BE2C (cell line): ENCODE measurements at regions not wholly inside any gene's neighbourhood (a gene's known extent, or its start where the extent isn't known, plus 50 kb on each side); places are given as distances from the start of the nearest gene placed in this dataset.

Experiments
- DNase-seq: peaks from one replicate; pipeline ENCODE4 v3.0.0-alpha.2; 2020
- H3K27me3 ChIP-seq: fragments of 250-450 bp; sonication (Bioruptor Pico); 2 replicates; pipeline ENCODE4 v1.5.1; 2020; ENCODE audit warnings: mild to moderate bottlenecking
- H3K36me3 ChIP-seq: fragments of 250-450 bp; sonication (Bioruptor Pico); 2 replicates; pipeline ENCODE4 v1.5.1; 2020; ENCODE audit warnings: mild to moderate bottlenecking
- H3K4me1 ChIP-seq: fragments of 250-450 bp; sonication (Bioruptor Pico); 2 replicates; pipeline ENCODE4 v1.5.1; 2020
- H3K4me3 ChIP-seq: 2 replicates; pipeline ENCODE4 v1.5.1; 2011; ENCODE audit warnings: low read depth, low read length
- H3K9me3 ChIP-seq: fragments of 250-450 bp; sonication (Bioruptor Pico); 2 replicates; pipeline ENCODE4 v1.5.1; 2020
- TF ChIP-seq, protein P1 (sequence below): IDR thresholded peaks from 2 replicates; pipeline ENCODE4 v1.5.1; 2012; ENCODE audit warnings: mild to moderate bottlenecking, low read depth, low read length

DNA sequence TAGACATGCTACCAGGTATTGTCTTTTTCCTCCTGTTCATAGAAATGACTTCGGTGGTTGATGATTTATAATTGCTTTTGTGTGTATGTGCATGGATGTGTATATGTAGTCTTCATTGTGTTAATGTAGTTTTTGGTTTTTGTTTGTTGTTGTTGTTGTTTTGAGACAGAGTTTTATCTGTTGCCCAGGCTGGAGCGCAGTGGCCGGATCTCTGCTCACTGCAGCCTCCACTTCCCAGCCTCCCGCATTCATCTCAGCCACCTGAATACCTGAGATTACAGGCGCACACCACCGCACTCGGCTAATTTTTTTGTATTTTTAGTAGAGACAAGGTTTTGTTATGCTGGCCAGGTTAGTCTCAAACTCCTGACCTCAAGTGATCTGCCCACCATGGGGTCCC lies 75.2 kb downstream of the HFE start:
- no peak for DNase-seq
- H3K4me3 ChIP-seq = no peak overlapping the region
- H3K9me3 ChIP-seq = no peaks in the 10 kb centered on the region
- TF ChIP-seq, protein P1, sequence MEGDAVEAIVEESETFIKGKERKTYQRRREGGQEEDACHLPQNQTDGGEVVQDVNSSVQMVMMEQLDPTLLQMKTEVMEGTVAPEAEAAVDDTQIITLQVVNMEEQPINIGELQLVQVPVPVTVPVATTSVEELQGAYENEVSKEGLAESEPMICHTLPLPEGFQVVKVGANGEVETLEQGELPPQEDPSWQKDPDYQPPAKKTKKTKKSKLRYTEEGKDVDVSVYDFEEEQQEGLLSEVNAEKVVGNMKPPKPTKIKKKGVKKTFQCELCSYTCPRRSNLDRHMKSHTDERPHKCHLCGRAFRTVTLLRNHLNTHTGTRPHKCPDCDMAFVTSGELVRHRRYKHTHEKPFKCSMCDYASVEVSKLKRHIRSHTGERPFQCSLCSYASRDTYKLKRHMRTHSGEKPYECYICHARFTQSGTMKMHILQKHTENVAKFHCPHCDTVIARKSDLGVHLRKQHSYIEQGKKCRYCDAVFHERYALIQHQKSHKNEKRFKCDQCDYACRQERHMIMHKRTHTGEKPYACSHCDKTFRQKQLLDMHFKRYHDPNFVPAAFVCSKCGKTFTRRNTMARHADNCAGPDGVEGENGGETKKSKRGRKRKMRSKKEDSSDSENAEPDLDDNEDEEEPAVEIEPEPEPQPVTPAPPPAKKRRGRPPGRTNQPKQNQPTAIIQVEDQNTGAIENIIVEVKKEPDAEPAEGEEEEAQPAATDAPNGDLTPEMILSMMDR = no peak
- no peaks in the 10 kb centered on the region; the same call in 1 of the 2 replicates for H3K36me3 ChIP-seq
- no peaks in the 10 kb centered on the region for H3K4me1 ChIP-seq
- no peaks in the 10 kb centered on the region for H3K27me3 ChIP-seq

DNA sequence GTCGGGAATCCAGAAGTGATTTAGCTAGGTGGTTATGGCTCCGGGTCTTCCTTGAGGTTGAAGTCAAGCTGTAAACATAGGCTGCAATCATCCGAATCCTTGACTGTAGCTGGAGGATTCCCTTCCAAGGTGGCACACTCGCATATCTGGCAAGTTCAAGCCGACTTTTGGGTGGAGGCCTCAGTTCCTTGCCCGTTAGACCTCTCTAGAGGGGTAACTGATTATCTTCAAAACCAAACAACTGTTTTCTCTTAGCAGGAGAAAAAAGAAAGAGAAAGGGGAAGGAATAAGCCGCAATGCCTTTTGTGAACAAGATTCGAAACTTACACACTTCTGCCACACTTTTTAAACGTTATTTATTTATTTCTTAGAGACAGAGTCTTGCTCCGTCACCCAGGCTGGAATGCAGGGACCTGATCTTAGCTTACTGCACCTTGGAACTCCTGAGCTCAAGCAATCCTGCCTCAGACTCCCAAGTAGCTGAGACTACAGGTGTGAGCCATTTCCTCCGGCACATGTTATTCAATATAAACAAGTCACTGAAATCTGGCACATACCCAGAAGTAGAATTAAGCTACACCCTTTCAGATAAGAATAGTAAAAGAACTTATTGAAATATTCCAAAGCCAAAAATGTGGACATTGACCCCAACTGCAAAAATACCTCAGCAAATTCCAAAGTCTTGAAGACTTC lies 76.3 kb downstream of the HFE start:
- Histone ChIP-seq H3K27me3 (no peaks in the 10 kb centered on the region), H3K9me3 (no peaks in the 10 kb centered on the region), H3K4me1 (no peaks in the 10 kb centered on the region), H3K4me3 (no peak overlapping the region), H3K36me3 (no peaks in the 10 kb centered on the region; the same call in 1 of the 2 replicates)
- DNase-seq = no peak
- TF ChIP-seq, protein P1 = no peak

DNA sequence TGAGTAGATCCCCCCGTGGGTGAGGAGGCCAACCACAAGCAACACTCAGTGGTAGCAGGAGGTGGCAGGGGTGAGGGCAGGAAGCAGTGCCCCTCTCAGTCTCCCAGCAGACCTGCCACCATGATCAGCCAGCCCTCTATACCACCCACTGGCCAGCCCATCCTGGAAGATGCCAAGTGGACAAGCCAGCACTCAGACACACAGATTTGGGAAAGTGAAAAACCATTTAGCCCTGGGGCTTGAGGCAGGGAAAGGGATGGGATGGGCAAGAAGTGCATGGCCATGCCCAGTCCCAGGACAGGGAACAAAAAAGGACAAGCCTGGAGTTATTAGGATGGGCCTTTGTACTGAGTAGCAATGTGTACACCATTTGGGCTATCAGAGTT lies 76.9 kb downstream of the HFE start:
- DNase-seq = no peak
- Histone ChIP-seq H3K4me1 (no peaks in the 10 kb centered on the region), H3K9me3 (no peaks in the 10 kb centered on the region), H3K27me3 (no peaks in the 10 kb centered on the region), H3K36me3 (no peaks in the 10 kb centered on the region; the same call in 1 of the 2 replicates), H3K4me3 (no peak overlapping the region)
- TF ChIP-seq, protein P1 = no peak

DNA sequence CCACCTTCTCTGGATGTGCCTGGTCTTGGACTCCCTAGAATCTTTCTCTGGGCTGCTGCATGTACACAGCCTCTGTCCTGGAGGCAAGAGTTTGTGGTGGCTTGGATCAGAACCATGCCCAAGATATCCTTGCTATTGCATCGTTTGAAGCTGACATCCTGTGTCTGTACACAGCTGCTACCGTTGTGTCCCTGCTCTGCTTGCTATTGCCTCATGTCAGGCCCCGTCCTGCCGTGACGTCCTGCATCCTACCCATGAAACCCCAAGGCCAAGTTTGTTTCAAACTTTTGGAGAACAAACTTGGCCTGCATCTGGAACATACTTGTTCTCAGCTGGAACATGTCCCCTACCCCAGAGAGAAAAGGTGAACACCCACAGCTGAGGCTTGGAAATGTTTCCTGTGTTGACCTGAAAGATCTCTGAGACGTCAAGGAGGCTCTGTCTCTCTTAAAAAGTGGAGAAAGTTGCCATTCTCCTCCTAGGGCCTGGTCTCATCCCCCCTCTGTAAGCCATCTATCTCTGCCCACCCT lies 78.1 kb downstream of the HFE start:
- no peaks in the 10 kb centered on the region for H3K4me1 ChIP-seq
- H3K27me3 ChIP-seq = no peaks in the 10 kb centered on the region
- H3K36me3 ChIP-seq = no peaks in the 10 kb centered on the region; the same call in 1 of the 2 replicates
- DNase-seq = no peak
- no peaks in the 10 kb centered on the region for H3K9me3 ChIP-seq
- TF ChIP-seq, protein P1 = no peak
- no peak overlapping the region for H3K4me3 ChIP-seq

DNA sequence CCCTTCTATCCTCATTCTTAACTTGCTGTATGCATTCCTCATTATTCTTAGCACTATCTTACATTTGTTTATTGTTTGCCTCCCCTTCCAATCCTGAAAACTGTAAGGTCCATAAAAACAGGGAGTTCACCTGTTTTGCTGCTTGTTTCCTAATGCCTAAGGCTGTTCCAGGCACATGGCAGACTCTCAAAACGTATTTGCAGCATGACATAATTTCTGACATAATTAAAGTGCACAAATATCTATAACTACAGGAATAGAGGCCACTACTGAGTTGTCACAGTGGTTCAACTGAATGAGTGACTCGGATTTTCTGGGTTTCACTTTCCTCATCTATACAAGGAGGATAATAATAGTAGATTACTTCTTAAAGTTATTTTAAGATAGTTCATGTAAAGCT lies 83.0 kb downstream of the HFE start:
- no peaks in the 10 kb centered on the region for H3K36me3 ChIP-seq
- no peaks in the 10 kb centered on the region for H3K9me3 ChIP-seq
- H3K4me3 ChIP-seq = peak overlapping the region; percentile 86; the same call in 1 of the 2 replicates
- no peaks in the 10 kb centered on the region for H3K27me3 ChIP-seq
- DNase-seq = no peak
- no peaks in the 10 kb centered on the region for H3K4me1 ChIP-seq
- TF ChIP-seq, protein P1 = no peak
